Activated CD4-positive, alpha-beta T cell treated with anti-CD3 and anti-CD28 coated beads for 36 hours (primary cell): ENCODE measurements at regions not wholly inside any gene's neighbourhood (a gene's known extent, or its start where the extent isn't known, plus 50 kb on each side); places are given as distances from the start of the nearest gene placed in this dataset.
"Not testable (repeated sequence)": the region's sequence is repeated elsewhere in the genome, so short reads cannot be mapped to it uniquely, and the experiment has no call there.

Experiments used
- ATAC-seq: fragments of 200-7000 bp; cut with Tn5 transposase; one replicate; pipeline ENCODE4 v1.10.0; 2021; ENCODE audit warnings: mild to moderate bottlenecking, moderate library complexity
- CTCF ChIA-PET: fragments of 350-600 bp; sonication (Branson Sonifier 250); formaldehyde crosslinking; loops from one replicate; lab custom pipeline; 2021; ENCODE audit warnings: antibody characterized with exemption; lab: Charles Lee
- POLR2A ChIA-PET: fragments of 350-600 bp; sonication (Branson Sonifier 250); formaldehyde crosslinking; loops from one replicate; lab custom pipeline; 2021; ENCODE audit warnings: antibody characterized with exemption, inconsistent platforms; lab: Charles Lee
- DNase-seq: peaks from one replicate; pipeline ENCODE4 v3.0.0-alpha.2; 2020
- H3K27ac Mint-ChIP-seq: one replicate; pipeline ENCODE4 v1.8.0; 2021; ENCODE audit warnings: mixed read lengths
- H3K27me3 Mint-ChIP-seq: one replicate; pipeline ENCODE4 v1.8.0; 2021; ENCODE audit warnings: mixed read lengths
- H3K36me3 Mint-ChIP-seq: one replicate; pipeline ENCODE4 v1.8.0; 2021; ENCODE audit warnings: low read depth, mixed read lengths
- H3K4me1 Mint-ChIP-seq: one replicate; pipeline ENCODE4 v1.8.0; 2021; ENCODE audit warnings: mixed read lengths
- H3K4me3 Mint-ChIP-seq: one replicate; pipeline ENCODE4 v1.8.0; 2021; ENCODE audit warnings: mild to moderate bottlenecking, moderate library complexity, mixed read lengths
- H3K9me3 Mint-ChIP-seq: one replicate; pipeline ENCODE4 v1.8.0; 2021; ENCODE audit warnings: low read depth, mixed read lengths
- intact Hi-C, 2 experiments: fragments of 100-400 bp; cut with DNase I in 1 of 2; cut with micrococcal nuclease in 1 of 2; formaldehyde crosslinking; loops; one replicate each; pipeline versions ENCODE4 v1.14.2 to v1.15.1; 2022 to 2024; cut with DNase I, micrococcal nuclease

DNA sequence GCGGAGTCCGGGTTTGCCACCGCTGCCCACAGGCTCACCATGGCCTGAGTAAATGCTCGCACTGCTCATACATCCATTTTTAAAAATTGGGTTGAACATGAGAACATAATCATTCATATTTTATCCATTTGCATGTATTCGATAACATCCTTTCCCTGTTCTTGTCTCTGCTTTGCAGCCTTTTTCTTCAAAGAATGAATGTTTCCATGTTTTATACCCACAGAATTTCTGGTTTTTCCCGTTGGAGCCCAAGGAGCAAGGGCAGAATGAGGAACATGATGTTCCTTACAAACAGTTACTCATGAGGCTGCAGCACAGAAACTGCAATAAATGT is 146.5 kb downstream of the CCDC74A start:
- no peak overlapping the region for H3K27ac Mint-ChIP-seq
- ATAC-seq: no peak
- H3K36me3 Mint-ChIP-seq: no peaks in the 10 kb centered on the region
- ChIA-PET CTCF (interaction anchor here (1.1 to 4.3 kb wide), 6 partner anchors 8 to 520 kb away, joined by 3 to 19 read pairs (median 13); no protein-coding TSS in a partner anchor), POLR2A (no interaction called here)
- intact Hi-C loops: loop anchor here (1.0 to 5.0 kb wide), 4 partner anchors 8 to 520 kb away; no protein-coding TSS in a partner anchor
- no peaks in the 10 kb centered on the region for H3K9me3 Mint-ChIP-seq
- no peak overlapping the region for H3K4me3 Mint-ChIP-seq
- no peak for DNase-seq
- peaks cover 2% of the 10 kb centered on the region for H3K4me1 Mint-ChIP-seq
- peaks cover 23% of the 10 kb centered on the region for H3K27me3 Mint-ChIP-seq

DNA sequence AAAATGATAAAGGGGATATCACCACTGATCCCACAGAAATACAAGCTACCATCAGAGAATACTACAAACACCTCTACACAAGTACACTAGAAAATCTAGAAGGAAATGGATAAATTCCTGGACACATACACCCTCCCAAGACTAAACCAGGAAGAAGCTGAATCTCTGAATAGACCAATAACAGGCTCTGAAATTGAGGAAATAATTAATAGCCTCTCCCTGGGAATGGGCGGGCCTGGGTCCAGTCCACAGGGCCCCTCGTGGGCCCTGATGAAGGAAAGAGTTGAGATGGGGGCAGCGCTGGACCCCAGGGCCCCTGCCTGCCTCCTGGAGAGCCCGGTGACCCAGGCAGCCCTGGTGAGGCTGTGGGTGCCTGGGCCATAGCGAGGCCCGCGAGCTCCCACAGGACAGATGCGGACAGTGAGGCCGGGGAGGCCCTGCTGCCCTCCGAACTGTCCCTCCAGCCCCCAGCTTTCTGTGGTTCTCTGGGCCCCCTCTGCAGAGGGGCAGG is 154.0 kb downstream of the CCDC74A start:
- POLR2A ChIA-PET: not testable (repeated sequence)
- peak; percentile 6 for ATAC-seq
- intact Hi-C loops: loop anchor here (1.0 to 5.0 kb wide), 3 partner anchors 7 to 589 kb away; partner anchors contain the start of genes FAM168B (in 1 of the 2) and PLEKHB2 (in 1 of the 2)

DNA sequence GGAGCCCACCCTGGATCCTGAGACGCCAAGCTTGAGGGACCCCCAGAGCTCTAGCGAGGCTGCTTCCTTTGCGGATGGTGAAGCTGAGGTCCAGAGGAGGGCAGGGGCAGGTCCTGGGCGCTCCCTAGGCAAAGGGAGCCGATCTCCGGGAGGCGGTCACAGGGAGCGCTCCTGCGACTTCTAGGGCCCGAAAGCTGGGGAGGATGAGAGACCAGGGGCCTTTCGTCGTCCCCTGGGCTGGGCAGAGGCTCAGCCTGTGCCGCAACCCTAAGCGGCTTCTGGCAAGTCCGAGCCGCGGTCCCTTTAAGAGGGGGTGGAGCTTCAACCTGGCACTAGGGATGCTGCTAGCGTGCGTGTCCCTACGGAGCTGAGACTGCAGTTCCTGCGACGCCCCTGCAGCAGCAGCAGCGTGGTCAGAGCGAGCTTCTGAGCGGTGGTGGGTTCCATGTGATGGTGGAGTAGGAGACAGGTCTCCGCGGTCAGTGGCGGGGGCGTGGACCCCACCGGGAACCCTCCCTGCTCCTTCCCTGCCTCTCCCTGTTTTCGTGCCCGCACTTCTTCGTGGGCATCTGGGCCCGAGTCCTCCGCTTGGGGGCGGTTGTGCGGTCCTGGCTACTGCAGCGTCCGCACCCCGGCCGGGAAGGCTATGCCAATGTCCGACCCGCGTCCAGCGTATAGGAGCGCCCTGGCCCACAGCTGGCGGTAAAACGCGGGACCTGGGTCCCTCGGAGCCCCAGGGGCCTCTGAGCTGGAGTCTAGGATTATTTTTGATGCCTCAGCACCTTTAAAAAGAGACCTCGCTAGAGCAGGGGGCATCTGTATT is 154.6 kb downstream of the CCDC74A start:
- intact Hi-C loops: loop anchor here (1.0 to 5.0 kb wide), 2 partner anchors 8 to 590 kb away; partner anchors contain the start of gene FAM168B (in 1 of the 2)
- Mint-ChIP-seq H3K9me3 (no peaks in the 10 kb centered on the region), H3K27ac (peak overlapping the region; percentile 76), H3K27me3 (peaks cover 3% of the 10 kb centered on the region), H3K4me3 (peak overlapping the region; percentile 82), H3K4me1 (peaks cover 32% of the 10 kb centered on the region), H3K36me3 (peaks cover 7% of the 10 kb centered on the region)
- ChIA-PET CTCF (interaction anchor here (0.6 to 2.9 kb wide), 8 partner anchors 9 to 529 kb away, joined by 3 to 18 read pairs (median 3); no protein-coding TSS in a partner anchor), POLR2A (interaction anchor here (0.6 kb wide), 1 partner anchor 256 kb away, joined by 4 read pairs; no protein-coding TSS in a partner anchor)
- DNase-seq (peak; percentile 88), ATAC-seq (peak; percentile 99)

More for the DNA sequence above, 154.0 kb downstream of the CCDC74A start:
- DNase-seq, H3K27ac Mint-ChIP-seq, H3K36me3 Mint-ChIP-seq, H3K9me3 Mint-ChIP-seq, H3K27me3 Mint-ChIP-seq: not testable (repeated sequence)
- Mint-ChIP-seq H3K4me1 (peaks cover 32% of the 10 kb centered on the region), H3K4me3 (peak overlapping the region; percentile 82)
- CTCF ChIA-PET: interaction anchor here (0.7 to 2.9 kb wide), 3 partner anchors 9 to 528 kb away, joined by 4 to 18 read pairs (median 9); no protein-coding TSS in a partner anchor

DNA sequence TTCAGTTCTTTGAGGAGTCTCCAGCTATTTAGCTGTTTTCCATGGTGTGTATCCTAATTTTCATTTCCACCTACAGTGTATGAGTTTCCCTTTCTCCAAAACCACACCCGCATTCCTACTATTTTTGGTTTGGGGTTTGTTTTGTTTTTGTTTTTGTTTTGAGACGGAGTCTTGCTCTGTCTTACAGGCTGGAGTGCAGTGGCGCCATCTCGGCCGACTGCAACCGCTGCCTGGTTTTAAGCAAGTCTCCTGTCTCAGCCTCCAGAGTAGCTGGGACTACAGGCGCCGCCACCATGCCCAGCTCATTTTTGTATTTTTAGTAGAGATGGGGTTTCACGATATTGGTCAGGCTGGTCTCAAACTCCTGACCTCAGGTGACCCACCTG is 155.2 kb downstream of the CCDC74A start:
- POLR2A ChIA-PET, H3K36me3 Mint-ChIP-seq, H3K9me3 Mint-ChIP-seq, H3K27me3 Mint-ChIP-seq: not testable (repeated sequence)
- DNase-seq (peak; percentile 53), ATAC-seq (peak; percentile 27)
- CTCF ChIA-PET: interaction anchor here (0.6 to 2.9 kb wide), 4 partner anchors 9 to 120 kb away, joined by 3 to 18 read pairs (median 3); no protein-coding TSS in a partner anchor
- peak overlapping the region; percentile 82 for H3K4me3 Mint-ChIP-seq
- intact Hi-C loops: loop anchor here (1.0 to 5.0 kb wide), 2 partner anchors 9 to 591 kb away; partner anchors contain the start of gene FAM168B (in 1 of the 2)
- peaks cover 32% of the 10 kb centered on the region for H3K4me1 Mint-ChIP-seq
- H3K27ac Mint-ChIP-seq: peak overlapping the region; percentile 76

DNA sequence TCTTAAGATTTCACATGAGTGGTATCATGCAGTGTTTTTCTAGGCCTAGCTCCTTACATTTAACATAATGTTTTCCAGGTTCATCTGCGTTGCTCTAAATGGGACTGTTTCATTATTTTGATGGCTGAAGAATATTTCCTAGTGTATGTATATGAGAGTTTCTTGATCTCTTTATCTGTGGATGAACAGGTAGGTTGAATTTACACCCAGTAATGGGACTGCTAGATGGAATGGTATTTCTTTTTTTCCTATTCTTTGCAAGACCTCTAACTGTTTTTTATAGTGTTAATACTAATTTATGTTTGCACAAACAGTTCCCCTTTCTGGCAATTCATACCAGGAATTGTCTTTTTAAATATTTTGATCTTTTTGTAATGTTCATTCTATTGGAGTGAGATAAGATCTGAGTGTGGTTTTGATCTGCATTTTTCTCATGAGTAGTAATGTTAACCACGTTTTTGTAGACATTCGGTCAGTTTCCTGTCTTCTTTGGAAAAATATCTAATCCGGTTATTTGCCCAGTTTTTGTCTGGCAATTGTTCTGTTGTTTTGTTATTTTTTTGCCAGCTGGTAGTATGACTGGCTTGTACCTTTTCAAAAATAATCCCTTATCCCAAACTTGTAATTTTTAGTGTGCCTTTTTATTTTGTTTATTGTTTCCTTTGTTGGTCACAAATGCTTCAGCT is 157.1 kb downstream of the CCDC74A start:
- Mint-ChIP-seq H3K36me3 (peaks cover 18% of the 10 kb centered on the region), H3K4me1 (peaks cover 32% of the 10 kb centered on the region)
- H3K27ac Mint-ChIP-seq, H3K27me3 Mint-ChIP-seq, POLR2A ChIA-PET, H3K9me3 Mint-ChIP-seq, ATAC-seq, DNase-seq, H3K4me3 Mint-ChIP-seq: not testable (repeated sequence)
- CTCF ChIA-PET: interaction anchor here (0.7 kb wide), 1 partner anchor 12 kb away, joined by 4 read pairs; no protein-coding TSS in a partner anchor
- intact Hi-C loops: loop anchor here in 1 of 2 experiments (2.0 to 5.0 kb wide), 2 partner anchors 192 to 592 kb away; partner anchors contain the start of genes FAM168B and MZT2A

DNA sequence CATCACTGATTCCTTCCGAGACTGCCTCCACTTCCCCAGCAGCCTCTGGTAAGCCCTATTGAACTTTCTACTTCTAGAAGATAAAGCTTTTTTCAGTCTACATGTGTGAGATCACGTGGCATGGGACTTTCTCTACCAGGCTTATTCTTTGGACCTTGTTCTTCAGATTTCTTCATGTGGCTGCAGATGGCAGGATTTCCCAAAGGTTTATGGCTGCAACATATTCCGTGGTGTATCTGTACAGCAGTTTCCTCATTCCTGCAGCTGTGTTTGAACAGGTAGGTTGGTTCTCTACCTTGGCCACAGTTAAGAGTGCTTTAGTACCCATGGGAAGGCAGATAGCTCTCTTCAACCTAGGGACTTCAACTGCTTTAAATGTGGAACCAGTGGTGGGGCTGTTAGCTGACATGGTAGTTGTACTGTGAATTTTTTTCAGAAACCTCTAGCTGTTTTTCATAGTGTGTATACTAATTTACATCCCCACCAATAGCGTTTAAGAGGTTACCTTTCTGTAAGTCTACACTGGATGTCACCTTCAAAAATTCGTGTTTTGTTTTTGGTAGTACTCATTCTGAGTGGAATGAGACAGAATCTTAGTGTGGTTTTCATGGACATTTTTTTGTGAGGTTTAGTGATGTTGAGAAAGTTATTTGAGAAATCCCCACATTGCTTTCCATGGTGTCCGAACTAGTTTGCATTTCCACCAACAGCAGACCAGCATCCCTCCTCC is 158.6 kb downstream of the CCDC74A start:
- H3K27me3 Mint-ChIP-seq, H3K4me3 Mint-ChIP-seq, ATAC-seq, H3K27ac Mint-ChIP-seq, POLR2A ChIA-PET, DNase-seq, H3K9me3 Mint-ChIP-seq, intact Hi-C loops, CTCF ChIA-PET: not testable (repeated sequence)
- Mint-ChIP-seq H3K4me1 (peaks cover 25% of the 10 kb centered on the region), H3K36me3 (peaks cover 31% of the 10 kb centered on the region)

DNA sequence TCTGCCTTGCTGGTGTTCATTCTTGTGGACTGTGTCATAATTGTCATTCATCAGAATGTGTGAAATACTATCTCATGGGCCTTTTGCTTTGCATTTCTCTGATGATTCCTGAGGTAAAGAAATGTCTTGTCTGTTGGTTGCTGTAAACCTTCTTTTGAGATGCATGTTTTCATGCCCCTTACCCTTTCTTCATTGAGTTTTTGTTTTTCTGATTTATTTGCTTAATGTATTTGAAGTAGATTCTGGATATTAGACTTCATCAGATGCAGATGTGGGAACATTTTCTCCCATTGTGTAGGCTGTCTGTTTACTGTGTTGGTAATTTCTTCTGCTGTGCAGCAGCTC is 159.2 kb downstream of the CCDC74A start:
- intact Hi-C loops, DNase-seq, H3K27me3 Mint-ChIP-seq, H3K4me3 Mint-ChIP-seq, H3K9me3 Mint-ChIP-seq, CTCF ChIA-PET, H3K27ac Mint-ChIP-seq, ATAC-seq, POLR2A ChIA-PET: not testable (repeated sequence)
- H3K36me3 Mint-ChIP-seq: peaks cover 35% of the 10 kb centered on the region
- H3K4me1 Mint-ChIP-seq: peaks cover 23% of the 10 kb centered on the region

DNA sequence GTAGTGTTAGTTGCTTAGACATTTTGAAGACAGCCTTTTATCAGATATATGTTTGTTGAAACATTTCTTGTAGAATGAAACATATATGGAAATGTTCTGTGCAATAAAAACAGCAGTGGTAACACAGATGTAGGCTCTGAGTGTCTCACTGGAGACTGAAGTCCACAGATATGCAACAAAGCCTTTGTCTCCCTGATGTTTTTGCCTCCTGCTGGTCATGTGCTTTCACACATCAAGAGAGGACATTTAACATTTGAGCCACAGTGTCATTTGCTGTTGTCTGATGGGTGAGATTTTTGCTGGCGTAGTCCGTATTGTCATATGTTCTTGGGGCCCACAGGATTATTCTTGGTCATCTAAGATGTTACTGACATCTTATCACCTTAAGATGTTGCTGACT is 161.4 kb downstream of the CCDC74A start:
- H3K9me3 Mint-ChIP-seq, intact Hi-C loops, H3K27ac Mint-ChIP-seq, ATAC-seq, H3K27me3 Mint-ChIP-seq, POLR2A ChIA-PET, CTCF ChIA-PET, H3K4me3 Mint-ChIP-seq, DNase-seq: not testable (repeated sequence)
- Mint-ChIP-seq H3K4me1 (peaks cover 15% of the 10 kb centered on the region), H3K36me3 (peaks cover 40% of the 10 kb centered on the region)

DNA sequence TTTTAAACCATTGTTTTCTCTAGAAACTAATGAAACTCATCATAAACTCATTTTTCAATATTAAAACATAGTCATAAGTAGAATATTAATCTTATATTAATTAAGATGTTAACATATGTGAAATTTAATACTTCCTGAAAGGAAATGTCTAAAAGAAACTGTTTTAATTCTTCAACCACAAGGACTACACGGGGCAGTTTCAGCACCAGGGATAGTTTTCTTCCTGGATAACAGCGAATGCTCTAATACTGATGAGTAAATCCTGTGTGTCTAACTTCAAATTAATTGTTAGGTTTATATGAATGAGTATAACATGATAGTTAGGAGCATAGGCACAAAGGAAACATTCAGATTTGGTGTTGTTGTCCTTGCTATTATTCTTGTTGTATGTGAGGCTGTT is 183.6 kb downstream of the CCDC74A start:
- POLR2A ChIA-PET, CTCF ChIA-PET, H3K4me1 Mint-ChIP-seq, H3K36me3 Mint-ChIP-seq, H3K27me3 Mint-ChIP-seq, intact Hi-C loops, DNase-seq, H3K4me3 Mint-ChIP-seq, H3K27ac Mint-ChIP-seq, H3K9me3 Mint-ChIP-seq, ATAC-seq: not testable (repeated sequence)

DNA sequence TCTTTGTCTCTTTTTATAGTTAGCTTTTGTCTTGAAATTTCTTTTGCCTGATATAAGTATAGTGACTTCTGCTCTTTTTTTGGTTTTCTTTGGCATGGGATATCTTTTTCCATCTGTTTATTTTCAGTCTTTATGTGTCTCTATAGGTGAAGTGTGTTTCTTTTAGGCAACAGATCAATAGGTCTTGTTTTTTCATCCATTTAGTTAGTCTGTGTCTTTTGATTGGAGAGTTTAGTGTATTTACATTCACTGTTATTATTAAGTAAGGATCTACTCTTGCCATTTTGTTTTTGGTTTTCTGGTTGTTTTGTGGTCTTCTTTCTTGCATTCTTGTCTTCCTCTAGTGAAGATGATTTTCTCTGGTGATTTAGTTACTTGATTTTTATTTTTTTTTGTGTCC is 190.2 kb downstream of the CCDC74A start:
- H3K4me1 Mint-ChIP-seq, ATAC-seq, POLR2A ChIA-PET, H3K36me3 Mint-ChIP-seq, H3K27me3 Mint-ChIP-seq, intact Hi-C loops, H3K4me3 Mint-ChIP-seq, H3K9me3 Mint-ChIP-seq, DNase-seq, CTCF ChIA-PET, H3K27ac Mint-ChIP-seq: not testable (repeated sequence)

DNA sequence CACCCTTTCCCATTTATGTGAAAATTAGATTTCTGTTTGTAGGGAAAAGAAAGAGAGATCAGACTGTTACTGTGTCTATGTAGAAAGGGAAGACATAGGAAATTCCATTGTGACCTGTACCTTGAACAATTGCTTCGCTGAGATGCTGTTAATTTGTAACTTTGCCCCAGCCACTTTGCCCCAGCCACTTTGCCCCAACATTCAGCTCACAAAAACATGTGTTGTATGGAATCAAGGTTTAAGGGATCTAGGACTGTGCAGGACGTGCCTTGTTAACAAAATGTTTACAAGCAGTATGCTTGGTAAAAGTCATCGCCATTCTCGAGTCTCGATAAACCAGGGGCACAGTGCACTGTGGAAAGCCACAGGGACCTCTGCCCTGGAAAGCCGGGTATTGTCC is 193.5 kb downstream of the CCDC74A start:
- DNase-seq, intact Hi-C loops, H3K4me1 Mint-ChIP-seq, POLR2A ChIA-PET, H3K4me3 Mint-ChIP-seq, H3K27ac Mint-ChIP-seq, H3K9me3 Mint-ChIP-seq, CTCF ChIA-PET, H3K36me3 Mint-ChIP-seq, ATAC-seq, H3K27me3 Mint-ChIP-seq: not testable (repeated sequence)
